HG03460 (cell line): ENCODE measurements at regions not wholly inside any gene's neighbourhood (a gene's known extent, or its start where the extent isn't known, plus 50 kb on each side); places are given as distances from the start of the nearest gene placed in this dataset.

ENCODE experiments used
- ATAC-seq: cut with Tn5 transposase; IDR thresholded peaks from one replicate; pipeline ENCODE4 v1.9.1; 2021; ENCODE audit not compliant: unreplicated experiment

- ATAC-seq = no peak
Measured at GRCh38 chr5:160905285-160905684, 53.3 kb upstream of the ATP10B start.

DNA sequence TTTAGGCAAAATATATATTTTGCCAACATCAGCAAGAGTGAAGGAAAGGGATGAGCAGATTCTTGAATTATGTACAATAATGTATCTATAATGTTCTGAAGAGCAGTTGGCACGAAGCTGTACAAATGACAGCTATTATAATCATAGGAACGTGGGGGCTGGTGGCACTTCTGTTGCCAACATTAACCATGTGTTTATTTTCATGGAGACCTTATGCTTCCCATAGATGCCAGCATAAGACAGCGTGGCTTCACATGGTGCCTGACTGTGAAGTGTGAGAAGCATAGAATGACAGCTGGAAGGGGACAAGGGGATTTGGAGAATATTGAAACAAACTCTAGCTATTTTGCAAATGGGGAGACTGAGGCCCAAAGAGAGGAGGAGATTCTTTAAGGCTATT is 52.6 kb upstream of the ATP10B start:
- ATAC-seq = no peak

- ATAC-seq = no peak
Measured at GRCh38 chr5:160903551-160903950, 51.5 kb upstream of the ATP10B start.

- no peak for ATAC-seq
Measured at GRCh38 chr5:160903076-160903475, 51.1 kb upstream of the ATP10B start.
